Neuronal stem cell (in vitro differentiated cells): ENCODE measurements at regions not wholly inside any gene's neighbourhood (a gene's known extent, or its start where the extent isn't known, plus 50 kb on each side); places are given as distances from the start of the nearest gene placed in this dataset.

Experiments
- DNase-seq: peaks from one replicate; pipeline ENCODE4 v3.0.0-alpha.2; 2013; ENCODE audit warnings: low spot score
- H2AFZ ChIP-seq: one replicate; pipeline ENCODE4 v1.6.1; 2013; ENCODE audit warnings: mild to moderate bottlenecking, low read length, inconsistent platforms
- H2AK5ac ChIP-seq: 2 replicates; pipeline ENCODE4 v1.6.1; 2013; ENCODE audit warnings: low read depth, mild to moderate bottlenecking, inconsistent platforms, low read length, moderate library complexity, mixed read lengths
- H2BK120ac ChIP-seq: 2 replicates; pipeline ENCODE4 v1.6.1; 2013; ENCODE audit warnings: low read depth, mild to moderate bottlenecking, inconsistent platforms, low read length, moderate library complexity, mixed read lengths
- H2BK12ac ChIP-seq: one replicate; pipeline ENCODE4 v1.6.1; 2013; ENCODE audit warnings: low read length, inconsistent platforms
- H2BK15ac ChIP-seq: 2 replicates; pipeline ENCODE4 v1.6.1; 2013; ENCODE audit warnings: mild to moderate bottlenecking, low read length, inconsistent platforms, mixed read lengths
- H2BK5ac ChIP-seq: one replicate; pipeline ENCODE4 v1.6.1; 2013; ENCODE audit warnings: inconsistent platforms, mild to moderate bottlenecking, low read length, moderate library complexity
- H3K14ac ChIP-seq: one replicate; pipeline ENCODE4 v1.6.1; 2013; ENCODE audit warnings: low read length, inconsistent platforms
- H3K18ac ChIP-seq: 2 replicates; pipeline ENCODE4 v1.6.1; 2013; ENCODE audit warnings: low read length, inconsistent platforms
- H3K23ac ChIP-seq: 2 replicates; pipeline ENCODE4 v1.6.1; 2013; ENCODE audit warnings: low read depth, mild to moderate bottlenecking, mixed read lengths, low read length, inconsistent platforms; ENCODE audit not compliant: poor library complexity
- H3K27ac ChIP-seq: replicated peaks from 3 replicates; pipeline ENCODE4 v1.5.1; 2013; ENCODE audit warnings: low read length, inconsistent platforms
- H3K27me3 ChIP-seq, 3 experiments: 2 replicates each; pipeline ENCODE4 v1.6.1; 2013; ENCODE audit warnings: low read length in 3 of 3, mild to moderate bottlenecking in 2 of 3, inconsistent platforms in 1 of 3, low read depth in 1 of 3, mixed read lengths in 1 of 3, moderate library complexity in 1 of 3; ENCODE audit not compliant: control insufficient read depth in 3 of 3, insufficient read depth in 3 of 3
- H3K36me3 ChIP-seq, 2 donors: replicated peaks in 1 of 2; 2 replicates each; pipeline ENCODE4 v1.6.1; 2013; ENCODE audit warnings: low read length in 2 of 2; ENCODE audit not compliant: control insufficient read depth in 2 of 2, insufficient read depth in 2 of 2
- H3K4ac ChIP-seq: 2 replicates; pipeline ENCODE4 v1.6.1; 2013; ENCODE audit warnings: inconsistent platforms, mild to moderate bottlenecking, low read length, moderate library complexity
- H3K4me1 ChIP-seq, 2 donors: 1 replicate in 1 of 2; 2 replicates in 1 of 2; pipeline ENCODE4 v1.6.1; 2013; ENCODE audit warnings: low read length in 2 of 2, low read depth in 1 of 2; ENCODE audit not compliant: control insufficient read depth in 2 of 2, insufficient read depth in 1 of 2
- H3K4me2 ChIP-seq: one replicate; pipeline ENCODE4 v1.6.1; 2013; ENCODE audit warnings: mild to moderate bottlenecking, low read length, inconsistent platforms; ENCODE audit not compliant: insufficient read depth, poor library complexity, severe bottlenecking
- H3K4me3 ChIP-seq, 2 donors: 2 replicates each; pipeline ENCODE4 v1.5.1; 2013; ENCODE audit warnings: low read length in 2 of 2, mild to moderate bottlenecking in 2 of 2, inconsistent platforms in 1 of 2, moderate library complexity in 1 of 2
- H3K79me1 ChIP-seq: one replicate; pipeline ENCODE4 v1.6.1; 2013; ENCODE audit warnings: low read depth, mild to moderate bottlenecking, inconsistent platforms, low read length, moderate library complexity
- H3K9ac ChIP-seq: one replicate; pipeline ENCODE4 v1.6.1; 2013; ENCODE audit warnings: mild to moderate bottlenecking, low read depth, low read length, inconsistent platforms; ENCODE audit not compliant: poor library complexity
- H3K9me3 ChIP-seq, 2 donors: replicated peaks in 1 of 2; 2 replicates each; pipeline versions ENCODE3 to v1.6.1; 2013; ENCODE audit warnings: low read length in 2 of 2, mild to moderate bottlenecking in 2 of 2, inconsistent platforms in 1 of 2, low read depth in 1 of 2, mixed read lengths in 1 of 2, moderate library complexity in 1 of 2; ENCODE audit not compliant: control insufficient read depth in 2 of 2, insufficient read depth in 1 of 2
- H4K8ac ChIP-seq: one replicate; pipeline ENCODE4 v1.6.1; 2013; ENCODE audit warnings: low read depth, mild to moderate bottlenecking, inconsistent platforms, low read length, moderate library complexity
- H4K91ac ChIP-seq: one replicate; pipeline ENCODE4 v1.6.1; 2013; ENCODE audit warnings: low read length, low read depth, mild to moderate bottlenecking, inconsistent platforms; ENCODE audit not compliant: poor library complexity
- WGBS, 2 donors: extraction: QIAGEN DNeasy Blood & Tissue Kit; methylation state at CpG; one replicate each; pipeline ENCODE4 v1.1.7; 2013; ENCODE audit warnings: missing lambda C conversion rate in 2 of 2, mixed read lengths in 1 of 2; ENCODE audit not compliant: insufficient read length in 2 of 2, insufficient replicate concordance in 1 of 2; ENCODE audit errors: extremely low coverage in 2 of 2; 5-methylcytosine and 5-hydroxymethylcytosine counted together

GRCh38 chr4:57364255-57364654 is 254.1 kb upstream of the IGFBP7 start:
- no peak overlapping the region for H4K8ac ChIP-seq
- no peaks in the 10 kb centered on the region for H3K36me3 ChIP-seq
- no peak overlapping the region for H2BK120ac ChIP-seq
- no peak overlapping the region for H3K23ac ChIP-seq
- no peak overlapping the region for H2BK5ac ChIP-seq
- no peak overlapping the region for H3K18ac ChIP-seq
- H2BK12ac ChIP-seq: no peak overlapping the region
- H2AK5ac ChIP-seq: no peak overlapping the region
- no peak overlapping the region for H4K91ac ChIP-seq
- no peak overlapping the region for H3K4me3 ChIP-seq
- no peaks in the 10 kb centered on the region for H3K79me1 ChIP-seq
- H3K14ac ChIP-seq: no peak overlapping the region
- H3K9ac ChIP-seq: no peak overlapping the region
- H3K27ac ChIP-seq: no peak overlapping the region
- H3K27me3 ChIP-seq: peaks cover 0 to 2% (median 0%) of the 10 kb centered on the region in 3 experiments
- H3K4me1 ChIP-seq: no peaks in the 10 kb centered on the region
- no peak overlapping the region for H3K4me2 ChIP-seq
- H2BK15ac ChIP-seq: no peak overlapping the region
- no CpG with 5 or more reads among the region's 1 CpG for WGBS, 2 donors
- H3K9me3 ChIP-seq: no peaks in the 10 kb centered on the region
- DNase-seq: no peak
- H3K4ac ChIP-seq: no peak overlapping the region
- no peak overlapping the region for H2AFZ ChIP-seq

- Histone ChIP-seq H2BK5ac (no peak overlapping the region), H3K14ac (no peak overlapping the region), H3K9ac (no peak overlapping the region), H3K9me3 (no peaks in the 10 kb centered on the region), H3K4me2 (no peak overlapping the region), H3K27ac (no peak overlapping the region), H3K4ac (no peak overlapping the region), H3K18ac (no peak overlapping the region), H4K91ac (no peak overlapping the region), H3K36me3 (no peaks in the 10 kb centered on the region), H2BK120ac (no peak overlapping the region), H3K79me1 (no peaks in the 10 kb centered on the region), H3K27me3 (peaks cover 0 to 2% (median 0%) of the 10 kb centered on the region in 3 experiments), H3K23ac (no peak overlapping the region), H3K4me1 (no peaks in the 10 kb centered on the region), H2AFZ (no peak overlapping the region), H4K8ac (no peak overlapping the region), H2AK5ac (no peak overlapping the region), H2BK15ac (no peak overlapping the region), H2BK12ac (no peak overlapping the region), H3K4me3 (no peak overlapping the region)
- no CpG with 5 or more reads among the region's 1 CpG for WGBS, 2 donors
- DNase-seq: no peak
Measured at GRCh38 chr4:57363346-57363745, 253.2 kb upstream of the IGFBP7 start.

- H3K27me3 ChIP-seq: no peaks in the 10 kb centered on the region
- H3K18ac ChIP-seq: no peak overlapping the region
- no peak overlapping the region for H3K14ac ChIP-seq
- no peak overlapping the region for H3K4me2 ChIP-seq
- no peak overlapping the region for H3K9ac ChIP-seq
- no peak overlapping the region for H3K27ac ChIP-seq
- no peak overlapping the region for H2BK15ac ChIP-seq
- H2BK120ac ChIP-seq: no peak overlapping the region
- H2BK12ac ChIP-seq: no peak overlapping the region
- no peak overlapping the region for H2AK5ac ChIP-seq
- H3K4me1 ChIP-seq: no peaks in the 10 kb centered on the region
- H3K9me3 ChIP-seq: no peaks in the 10 kb centered on the region
- no peak overlapping the region for H3K23ac ChIP-seq
- H4K8ac ChIP-seq: no peak overlapping the region
- no peak overlapping the region for H3K4me3 ChIP-seq
- no peaks in the 10 kb centered on the region for H3K79me1 ChIP-seq
- WGBS, 2 donors: no CpG with 5 or more reads among the region's 2 CpGs
- no peak for DNase-seq
- H4K91ac ChIP-seq: no peak overlapping the region
- no peaks in the 10 kb centered on the region for H3K36me3 ChIP-seq
- no peak overlapping the region for H3K4ac ChIP-seq
- H2AFZ ChIP-seq: no peak overlapping the region
- H2BK5ac ChIP-seq: no peak overlapping the region
Measured at GRCh38 chr4:57360681-57361080, 250.5 kb upstream of the IGFBP7 start.

DNA sequence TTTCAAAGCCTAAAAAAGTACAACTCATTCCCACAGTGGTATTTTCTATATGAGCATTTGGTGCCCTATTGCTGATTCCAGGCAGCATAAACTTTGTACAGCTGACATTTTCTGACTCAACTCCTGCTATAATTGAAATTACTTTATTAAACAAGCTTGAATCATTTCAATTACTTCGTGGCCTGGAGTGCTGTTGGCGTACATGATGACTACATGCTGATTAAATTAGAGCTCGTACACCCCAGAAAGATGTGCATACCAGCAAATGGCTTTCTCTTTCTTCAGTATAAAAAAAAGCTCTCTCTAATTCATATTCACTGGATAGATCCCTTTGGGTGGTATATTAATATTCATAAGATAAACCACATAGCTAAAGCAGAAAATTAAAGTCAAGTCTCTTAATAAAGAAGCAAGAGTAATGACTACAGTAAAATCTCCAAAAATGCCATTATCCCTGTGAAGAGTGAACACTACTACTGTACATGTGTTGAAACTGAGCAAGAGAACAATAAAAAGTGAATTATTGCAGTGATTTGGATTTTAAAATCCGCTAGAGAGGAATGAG is 245.0 kb upstream of the IGFBP7 start:
- H2BK12ac ChIP-seq: no peak overlapping the region
- H3K27me3 ChIP-seq: no peaks in the 10 kb centered on the region
- H3K23ac ChIP-seq: no peak overlapping the region
- H3K9ac ChIP-seq: no peak overlapping the region
- no peaks in the 10 kb centered on the region for H3K36me3 ChIP-seq
- no peak overlapping the region for H4K8ac ChIP-seq
- no peaks in the 10 kb centered on the region for H3K4me1 ChIP-seq
- no CpG with 5 or more reads among the region's 4 CpGs for WGBS, 2 donors
- H3K4ac ChIP-seq: no peak overlapping the region
- H2AFZ ChIP-seq: no peak overlapping the region
- H3K79me1 ChIP-seq: no peaks in the 10 kb centered on the region
- H3K4me2 ChIP-seq: no peak overlapping the region
- H3K18ac ChIP-seq: no peak overlapping the region
- H2BK120ac ChIP-seq: no peak overlapping the region
- no peaks in the 10 kb centered on the region for H3K9me3 ChIP-seq
- no peak overlapping the region for H2BK5ac ChIP-seq
- no peak overlapping the region for H3K4me3 ChIP-seq
- DNase-seq: no peak
- H2AK5ac ChIP-seq: no peak overlapping the region
- no peak overlapping the region for H4K91ac ChIP-seq
- H2BK15ac ChIP-seq: no peak overlapping the region
- H3K14ac ChIP-seq: no peak overlapping the region
- H3K27ac ChIP-seq: no peak overlapping the region
